Renal cortex interstitium (tissue), 11 donors: ENCODE measurements at regions not wholly inside any gene's neighbourhood (a gene's known extent, or its start where the extent isn't known, plus 50 kb on each side); places are given as distances from the start of the nearest gene placed in this dataset.

Experiments
- DNase-seq, 11 donors: peaks; one replicate each; pipeline ENCODE4 v3.0.0-alpha.2; 2013; ENCODE audit warnings: low read depth in 9 of 11, low spot score in 4 of 11; ENCODE audit errors: extremely low read depth in 1 of 11

GRCh38 chr7:25887795-25888559, 264.0 kb upstream of the NFE2L3 start:
- no peak for DNase-seq

DNA sequence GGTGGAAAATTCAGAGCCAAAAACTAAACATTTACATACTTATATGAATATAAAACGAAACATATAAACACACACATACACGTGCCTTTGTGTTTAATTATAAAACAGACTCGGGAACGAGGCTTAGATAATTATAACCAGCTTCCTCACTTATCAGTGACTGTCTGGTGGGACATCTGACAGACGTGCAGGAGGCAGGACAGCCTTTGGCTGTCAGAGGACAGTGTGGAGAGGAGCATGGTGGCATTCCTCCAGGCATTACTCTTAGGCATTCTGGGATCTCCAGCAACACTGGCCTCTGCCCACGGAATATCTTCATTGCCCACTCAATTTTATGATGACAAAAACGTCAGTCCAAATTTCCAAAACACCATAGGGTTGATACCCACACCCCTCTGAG, 262.2 kb upstream of the NFE2L3 start:
- no peak for DNase-seq

GRCh38 chr7:25891591-25891990, 260.4 kb upstream of the NFE2L3 start:
- no peak for DNase-seq

GRCh38 chr7:25893436-25893835, 258.6 kb upstream of the NFE2L3 start:
- no peak for DNase-seq

DNA sequence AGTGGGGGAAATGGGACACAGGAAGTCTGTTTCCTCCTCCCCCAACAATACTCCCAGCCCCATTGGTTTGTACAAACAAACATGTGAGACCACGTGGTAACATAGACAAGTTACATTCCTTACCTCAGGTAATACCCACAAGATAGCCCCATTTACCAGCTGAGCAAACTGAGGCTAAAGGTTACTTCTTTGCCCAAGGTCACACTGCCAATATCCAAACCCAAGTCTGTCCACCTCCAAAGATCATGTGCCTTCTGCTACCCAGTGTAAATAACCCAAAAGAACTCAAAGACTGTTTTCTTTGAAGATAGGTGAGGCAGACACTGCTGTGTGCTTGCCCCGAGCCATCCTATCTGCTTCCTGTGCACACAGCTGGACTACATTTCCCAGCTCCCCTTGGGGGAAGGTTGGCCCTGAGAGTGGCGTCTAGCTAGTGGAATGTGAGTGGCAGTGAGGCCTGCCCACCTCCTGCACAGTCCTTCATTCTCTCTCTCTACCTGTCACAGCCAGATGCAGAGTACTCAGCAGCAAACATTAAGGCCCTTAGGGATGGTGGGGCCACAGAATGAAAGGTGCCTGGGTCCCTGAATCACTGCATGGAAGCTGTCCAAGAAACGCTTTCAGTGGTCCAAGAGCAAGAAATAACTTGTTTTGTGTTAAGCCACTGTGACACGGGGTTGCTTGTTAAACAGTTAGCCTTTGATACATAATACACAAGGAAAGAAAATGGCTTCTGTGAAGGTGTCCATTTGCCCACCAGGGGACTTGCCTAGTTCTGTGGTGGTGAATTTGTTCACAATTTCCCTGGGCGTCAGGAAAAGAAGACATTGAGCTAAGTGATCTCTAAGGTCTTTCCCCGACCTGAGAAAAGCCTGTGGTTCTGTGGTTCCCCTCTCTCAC, 257.7 kb upstream of the NFE2L3 start:
- DNase-seq: no peak

DNA sequence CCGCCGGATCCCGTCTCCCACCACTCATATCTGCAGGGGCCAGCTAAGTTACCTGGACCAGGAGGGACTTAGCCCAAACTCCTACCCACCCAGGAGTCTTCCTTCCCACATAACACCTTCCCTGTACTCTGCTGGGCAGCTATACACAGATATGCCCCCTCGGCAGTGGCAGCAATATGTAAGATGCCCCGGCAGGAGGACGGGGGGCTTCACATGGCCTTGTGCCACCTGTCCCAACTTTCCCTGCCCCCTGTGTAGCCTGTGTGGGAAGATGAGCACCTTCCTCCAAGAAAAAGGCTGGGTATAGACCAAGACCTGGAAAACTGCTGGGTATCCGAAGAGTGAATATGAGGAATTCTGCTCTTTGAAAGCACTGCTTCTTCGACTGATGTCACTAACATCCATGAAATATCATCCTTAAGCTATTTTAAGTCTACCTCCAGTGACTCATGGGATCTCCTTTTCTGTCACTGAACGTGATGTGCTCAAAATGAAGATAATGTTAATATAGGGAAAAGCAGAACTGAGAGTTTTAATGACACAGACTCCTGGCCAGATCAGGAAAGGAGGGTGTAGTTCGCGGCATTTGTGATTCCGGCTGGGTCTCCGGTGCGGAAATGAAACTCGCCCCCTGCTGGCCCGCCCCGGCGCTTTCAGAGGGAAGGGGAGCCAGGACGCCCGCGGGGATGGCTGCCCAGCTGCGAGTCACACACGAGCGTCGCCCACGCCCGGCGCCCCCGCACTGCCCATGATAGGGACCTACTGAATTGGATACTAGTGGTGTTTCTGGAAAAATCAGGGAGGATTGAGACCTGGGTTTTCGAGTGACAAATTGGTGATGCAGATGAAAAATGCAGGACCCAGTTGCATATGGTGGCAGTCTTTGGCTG, 256.9 kb upstream of the NFE2L3 start:
- DNase-seq: peak in 9 of 11 donors; percentile 33 to 66 (median 56)

- DNase-seq: no peak
Measured at GRCh38 chr7:25895792-25896171, 256.2 kb upstream of the NFE2L3 start.

- DNase-seq: no peak
Measured at GRCh38 chr7:25897261-25897782, 254.7 kb upstream of the NFE2L3 start.

DNA sequence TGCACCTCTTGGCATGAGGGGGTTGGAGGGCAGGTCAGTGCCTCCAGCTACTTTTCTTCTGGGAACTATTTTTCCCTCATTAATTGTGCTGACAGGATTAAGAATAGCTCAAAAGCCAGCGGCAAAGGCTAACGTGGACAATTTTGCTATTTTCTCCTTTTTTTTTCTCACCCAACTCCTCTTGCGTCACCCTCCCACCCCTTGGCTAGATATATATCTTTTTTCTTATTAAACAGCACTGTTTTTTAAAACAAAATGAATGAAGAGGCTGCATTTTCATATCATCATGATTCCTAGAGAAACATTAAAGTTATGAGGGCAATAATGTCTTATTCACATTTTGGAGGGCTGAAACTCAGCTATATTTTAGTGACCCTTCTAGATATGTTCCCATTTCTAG, 251.8 kb upstream of the NFE2L3 start:
- DNase-seq: no peak

DNA sequence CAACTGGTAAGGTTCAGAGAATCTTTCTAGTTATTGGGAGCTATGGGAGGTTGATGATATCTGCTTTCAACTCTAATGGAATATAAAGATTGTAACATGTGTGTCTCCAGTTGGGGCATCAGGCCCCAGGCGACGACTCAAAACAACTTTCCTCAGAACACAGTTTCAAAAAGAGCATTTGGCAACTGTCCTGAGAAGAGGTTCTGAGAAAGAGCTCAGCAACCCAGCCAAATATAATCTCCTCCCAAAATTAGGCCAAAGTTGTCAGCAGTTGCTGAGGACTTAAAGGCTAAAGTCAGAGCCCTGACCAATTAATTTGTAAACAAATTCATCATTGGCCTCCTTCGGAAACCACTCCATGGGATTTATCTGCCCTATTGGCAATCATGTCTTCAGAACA, 251.1 kb upstream of the NFE2L3 start:
- DNase-seq: no peak

DNA sequence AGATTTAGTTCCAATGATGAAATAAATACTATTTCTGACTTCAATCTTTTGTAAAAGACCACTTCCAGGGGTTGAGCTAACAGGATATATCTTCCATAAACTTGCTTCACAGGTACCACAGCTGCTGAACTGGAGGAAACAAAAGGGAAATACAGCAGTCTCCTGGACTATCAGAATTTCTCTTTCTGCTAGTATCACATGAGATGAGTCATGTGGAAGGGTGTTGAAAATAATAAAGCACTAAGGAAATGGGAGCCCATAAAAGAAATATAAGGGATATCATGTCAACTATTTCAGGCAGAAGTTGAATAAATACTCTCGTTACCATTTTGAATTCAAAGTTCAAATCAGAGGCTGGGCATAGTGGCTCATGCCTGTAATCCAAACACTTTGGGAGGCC, 250.3 kb upstream of the NFE2L3 start:
- no peak for DNase-seq

DNA sequence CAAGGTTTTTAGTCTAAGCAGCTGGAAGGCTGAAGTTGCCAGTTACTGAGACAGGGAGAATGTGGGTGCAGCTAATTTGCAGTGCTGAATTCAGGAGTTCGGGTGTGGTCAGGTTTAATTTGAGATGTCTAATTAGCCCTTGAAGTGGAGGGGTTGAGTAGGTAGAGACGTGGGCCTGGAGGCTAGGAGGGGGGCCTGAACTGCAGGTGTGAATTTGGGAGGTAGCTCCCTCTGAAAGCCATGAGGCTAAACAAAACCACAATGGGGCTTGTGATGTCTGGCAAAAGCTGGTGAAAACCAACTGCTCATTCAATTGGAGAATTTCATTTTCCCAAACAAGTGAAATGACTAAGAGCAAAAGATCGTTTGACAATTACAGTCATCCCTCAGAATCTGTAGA, 246.0 kb upstream of the NFE2L3 start:
- no peak for DNase-seq

DNA sequence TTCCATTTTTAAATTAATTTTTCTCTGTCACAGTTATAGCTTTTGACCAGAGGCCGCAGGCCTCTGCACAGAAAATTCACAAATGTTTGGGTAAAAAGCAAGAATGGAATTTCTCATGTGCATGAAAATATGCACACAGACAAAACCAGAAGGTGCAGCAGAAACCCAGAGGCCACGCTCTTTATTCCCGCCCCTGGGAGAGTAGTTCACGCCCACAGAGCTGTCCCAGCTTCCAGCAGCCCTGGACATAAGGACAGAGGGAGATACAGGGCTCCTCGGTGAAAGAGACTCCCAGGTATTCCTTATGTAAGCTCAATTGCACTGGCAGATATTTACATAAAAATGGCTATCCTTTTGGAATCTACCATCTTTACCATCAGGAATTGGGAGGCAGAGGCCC, 245.2 kb upstream of the NFE2L3 start:
- no peak for DNase-seq

DNA sequence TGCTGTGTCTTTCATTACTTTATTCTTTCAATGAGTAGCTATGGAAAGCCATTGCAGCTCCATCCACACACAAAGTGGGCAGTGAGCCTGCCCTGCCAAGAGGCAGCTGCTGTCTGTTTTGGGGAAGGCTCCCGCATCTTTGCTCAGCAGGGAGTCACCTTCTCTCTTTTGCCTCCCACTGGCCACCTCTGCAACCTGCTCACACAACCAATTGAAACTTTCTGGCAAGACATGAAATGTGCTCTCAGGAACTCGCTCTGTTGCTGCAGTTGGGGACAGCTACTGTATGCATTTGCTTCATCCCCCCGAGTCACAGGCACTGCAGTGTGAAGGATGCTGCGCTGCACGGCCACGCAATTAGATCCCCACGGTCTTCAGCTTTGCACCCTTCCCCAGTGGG, 244.8 kb upstream of the NFE2L3 start:
- DNase-seq: no peak

DNA sequence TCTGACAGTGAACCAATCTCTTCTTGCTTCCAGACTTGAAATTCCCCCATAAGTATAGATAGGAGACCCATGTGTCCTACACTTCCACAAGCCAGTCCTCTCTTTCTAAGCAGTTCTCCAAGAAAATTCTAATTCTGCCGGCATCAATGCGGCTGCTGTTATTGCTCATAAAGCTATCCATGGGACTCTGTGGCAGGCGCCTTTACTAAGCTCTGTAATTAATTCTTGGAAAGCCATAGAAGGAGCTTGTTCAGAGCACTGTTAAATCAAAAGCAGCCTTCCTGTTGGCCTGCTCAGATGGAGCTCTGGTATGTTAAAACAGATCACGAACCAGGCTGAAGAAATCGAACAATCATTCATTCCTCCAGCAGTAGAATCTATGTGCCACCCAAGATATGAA, 244.3 kb upstream of the NFE2L3 start:
- no peak for DNase-seq

DNA sequence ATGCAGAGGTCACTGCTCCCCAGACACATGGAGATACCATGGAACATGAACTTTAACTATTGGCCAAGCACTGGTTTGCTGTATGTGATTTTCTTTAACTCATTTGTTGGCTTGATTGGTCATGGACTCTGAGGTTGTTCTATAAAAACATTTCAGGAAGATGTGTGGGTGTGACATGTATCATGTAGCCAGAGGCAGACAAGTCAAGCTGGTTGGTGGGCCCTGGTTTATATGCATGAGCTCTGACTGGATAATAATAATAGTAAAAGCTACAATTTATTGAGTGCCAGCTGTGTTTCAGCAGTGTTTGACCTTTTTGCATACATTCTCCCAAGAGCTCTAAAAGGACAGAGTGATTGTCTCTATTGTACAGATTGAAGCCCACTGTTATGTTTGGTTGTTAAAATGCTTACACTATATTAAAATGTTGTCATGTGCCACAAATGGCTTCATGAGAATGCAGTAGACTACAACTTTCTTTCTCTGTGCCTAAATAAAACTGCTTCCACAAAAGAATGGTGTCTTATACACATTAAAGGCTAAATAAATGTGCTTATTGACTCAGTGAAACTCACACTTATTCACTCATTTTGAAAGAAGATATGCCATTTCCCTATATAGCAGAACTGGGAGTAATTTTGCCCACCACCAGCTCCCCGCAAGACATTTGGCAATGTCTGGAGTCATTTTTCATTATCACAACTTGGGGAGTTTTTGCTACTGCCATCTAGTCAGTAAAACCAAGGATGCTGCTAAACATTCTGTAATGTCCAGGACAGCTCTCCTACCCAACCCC, 243.6 kb upstream of the NFE2L3 start:
- no peak for DNase-seq

DNA sequence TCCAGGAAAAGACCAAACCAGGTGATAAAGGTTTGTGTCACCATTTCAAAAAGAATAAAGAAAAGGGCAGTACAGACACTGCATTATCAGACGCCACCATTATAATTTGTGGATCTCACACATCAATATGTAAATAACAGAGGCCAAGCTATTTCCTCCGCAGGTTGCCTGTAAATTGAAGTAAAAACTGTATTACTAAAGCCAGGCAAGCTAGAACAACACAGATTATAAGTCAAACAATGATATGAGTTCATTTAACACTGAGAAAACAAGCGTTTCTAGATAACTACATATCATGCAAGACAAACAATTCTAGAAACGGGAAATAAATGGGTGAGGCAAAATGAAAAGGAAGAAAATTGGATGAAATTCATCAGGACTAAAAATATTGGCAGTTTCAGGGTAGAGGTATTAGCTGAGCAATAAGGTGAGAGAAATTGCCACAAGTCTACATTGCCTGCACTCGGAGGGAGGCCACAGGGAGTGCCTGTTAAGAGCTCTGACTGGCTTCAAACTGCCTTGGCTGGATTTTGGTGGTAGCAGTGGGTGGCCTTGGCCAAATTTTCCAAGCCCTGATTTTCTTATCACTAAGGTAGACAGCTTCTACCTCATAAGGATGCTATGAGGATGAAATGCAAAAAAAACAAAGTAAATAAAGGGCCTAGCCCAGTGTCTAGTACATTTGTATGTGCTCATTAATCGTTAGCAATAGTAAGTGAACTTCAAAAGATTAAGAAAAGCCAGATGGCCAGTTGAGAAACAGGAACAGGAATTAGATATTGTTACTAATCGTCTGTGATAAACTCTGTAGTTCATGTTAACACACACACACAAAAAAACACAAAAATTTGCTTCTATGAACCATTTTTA, 240.0 kb upstream of the NFE2L3 start:
- DNase-seq: no peak
